ENCODE measurements at regions not wholly inside any gene's neighbourhood (a gene's known extent, or its start where the extent isn't known, plus 50 kb on each side); places are given as distances from the start of the nearest gene placed in this dataset.

GRCh38 chr13:109959903-109960302 is 173.5 kb upstream of the IRS2 start:
- no peak overlapping the region for H3K4me3 Mint-ChIP-seq
- no peak overlapping the region for H3K4me3 ChIP-seq (ENCODE audit: low read length)
- H3K27ac ChIP-seq (ENCODE audit: low read depth, low read length): no peak overlapping the region
- H3K9me3 Mint-ChIP-seq: peaks cover 1 to 28% (median 4%) of the 10 kb centered on the region in 5 donors
- no peak for DNase-seq
- no peaks in the 10 kb centered on the region for H3K4me1 ChIP-seq (ENCODE audit: insufficient read depth, low read length)
- no peaks in the 10 kb centered on the region for H3K27me3 ChIP-seq (ENCODE audit: insufficient read depth, low read length, poor library complexity, severe bottlenecking)
- H3K9me3 ChIP-seq (ENCODE audit: low read length): no peaks in the 10 kb centered on the region
- H3K27me3 Mint-ChIP-seq: no peaks in the 10 kb centered on the region
- H3K27ac Mint-ChIP-seq: no peak overlapping the region
- ChIA-PET CTCF (no interaction called here), POLR2A (no interaction called here)
- no peaks in the 10 kb centered on the region for H3K4me1 Mint-ChIP-seq
- no peaks in the 10 kb centered on the region for H3K36me3 Mint-ChIP-seq
- H3K36me3 ChIP-seq (ENCODE audit: insufficient read depth, low read length): no peaks in the 10 kb centered on the region

GRCh38 chr13:109957875-109958274 is 171.5 kb upstream of the IRS2 start:
- Mint-ChIP-seq H3K4me1 (no peaks in the 10 kb centered on the region), H3K27me3 (peaks cover 0 to 2% of the 10 kb centered on the region in 2 donors), H3K36me3 (no peaks in the 10 kb centered on the region), H3K4me3 (no peak overlapping the region), H3K9me3 (peaks cover 0 to 18% (median 4%) of the 10 kb centered on the region in 5 donors), H3K27ac (no peak overlapping the region)
- no peak for DNase-seq
- ChIA-PET POLR2A (no interaction called here), CTCF (no interaction called here)
- H3K4me1 ChIP-seq (ENCODE audit: insufficient read depth, low read length): no peaks in the 10 kb centered on the region
- H3K27me3 ChIP-seq (ENCODE audit: insufficient read depth, low read length, poor library complexity, severe bottlenecking): no peaks in the 10 kb centered on the region
- no peak overlapping the region for H3K4me3 ChIP-seq (ENCODE audit: low read length)
- H3K9me3 ChIP-seq (ENCODE audit: low read length): no peaks in the 10 kb centered on the region
- H3K27ac ChIP-seq (ENCODE audit: low read depth, low read length): no peak overlapping the region
- no peaks in the 10 kb centered on the region for H3K36me3 ChIP-seq (ENCODE audit: insufficient read depth, low read length)

GRCh38 chr13:109955598-109955997 is 169.2 kb upstream of the IRS2 start:
- Mint-ChIP-seq H3K4me3 (no peak overlapping the region), H3K4me1 (no peaks in the 10 kb centered on the region), H3K27ac (no peak overlapping the region), H3K27me3 (peaks cover 0 to 2% of the 10 kb centered on the region in 2 donors), H3K36me3 (no peaks in the 10 kb centered on the region), H3K9me3 (peaks cover 0 to 13% (median 4%) of the 10 kb centered on the region in 5 donors)
- Histone ChIP-seq H3K27ac (ENCODE audit: low read depth, low read length) (no peak overlapping the region), H3K27me3 (ENCODE audit: insufficient read depth, low read length, poor library complexity, severe bottlenecking) (no peaks in the 10 kb centered on the region), H3K4me3 (ENCODE audit: low read length) (no peak overlapping the region), H3K4me1 (ENCODE audit: insufficient read depth, low read length) (no peaks in the 10 kb centered on the region), H3K36me3 (ENCODE audit: insufficient read depth, low read length) (no peaks in the 10 kb centered on the region), H3K9me3 (ENCODE audit: low read length) (no peaks in the 10 kb centered on the region)
- DNase-seq: no peak
- ChIA-PET CTCF (no interaction called here), POLR2A (no interaction called here)

- ChIA-PET POLR2A (no interaction called here), CTCF (no interaction called here)
- no peak overlapping the region for H3K4me3 Mint-ChIP-seq
- peaks cover 0 to 12% (median 4%) of the 10 kb centered on the region in 5 donors for H3K9me3 Mint-ChIP-seq
- no peaks in the 10 kb centered on the region for H3K9me3 ChIP-seq (ENCODE audit: low read length)
- no peak overlapping the region for H3K4me3 ChIP-seq (ENCODE audit: low read length)
- H3K27ac ChIP-seq (ENCODE audit: low read depth, low read length): no peak overlapping the region
- no peaks in the 10 kb centered on the region for H3K36me3 Mint-ChIP-seq
- no peaks in the 10 kb centered on the region for H3K4me1 Mint-ChIP-seq
- no peaks in the 10 kb centered on the region for H3K27me3 ChIP-seq (ENCODE audit: insufficient read depth, low read length, poor library complexity, severe bottlenecking)
- DNase-seq: no peak
- H3K27me3 Mint-ChIP-seq: peaks cover 0 to 2% of the 10 kb centered on the region in 2 donors
- H3K36me3 ChIP-seq (ENCODE audit: insufficient read depth, low read length): no peaks in the 10 kb centered on the region
- no peak overlapping the region for H3K27ac Mint-ChIP-seq
- no peaks in the 10 kb centered on the region for H3K4me1 ChIP-seq (ENCODE audit: insufficient read depth, low read length)
Measured at GRCh38 chr13:109954441-109954840, 168.1 kb upstream of the IRS2 start.

GRCh38 chr13:109951491-109951890 is 165.1 kb upstream of the IRS2 start:
- Mint-ChIP-seq H3K27ac (no peak overlapping the region), H3K4me3 (no peak overlapping the region), H3K9me3 (peaks cover 0 to 2% (median 2%) of the 10 kb centered on the region in 5 donors), H3K4me1 (no peaks in the 10 kb centered on the region), H3K27me3 (peaks cover 0 to 2% of the 10 kb centered on the region in 2 donors), H3K36me3 (no peaks in the 10 kb centered on the region)
- H3K9me3 ChIP-seq (ENCODE audit: low read length): no peaks in the 10 kb centered on the region
- POLR2A ChIA-PET: no interaction called here
- CTCF ChIA-PET: no interaction called here
- no peaks in the 10 kb centered on the region for H3K36me3 ChIP-seq (ENCODE audit: insufficient read depth, low read length)
- no peaks in the 10 kb centered on the region for H3K4me1 ChIP-seq (ENCODE audit: insufficient read depth, low read length)
- DNase-seq: no peak
- H3K4me3 ChIP-seq (ENCODE audit: low read length): no peak overlapping the region
- H3K27me3 ChIP-seq (ENCODE audit: insufficient read depth, low read length, poor library complexity, severe bottlenecking): no peaks in the 10 kb centered on the region
- no peak overlapping the region for H3K27ac ChIP-seq (ENCODE audit: low read depth, low read length)

- no peaks in the 10 kb centered on the region for H3K36me3 Mint-ChIP-seq
- no peak for DNase-seq
- Histone ChIP-seq H3K36me3 (ENCODE audit: insufficient read depth, low read length) (no peaks in the 10 kb centered on the region), H3K27ac (ENCODE audit: low read depth, low read length) (no peak overlapping the region), H3K27me3 (ENCODE audit: insufficient read depth, low read length, poor library complexity, severe bottlenecking) (no peaks in the 10 kb centered on the region), H3K4me1 (ENCODE audit: insufficient read depth, low read length) (no peaks in the 10 kb centered on the region), H3K4me3 (ENCODE audit: low read length) (no peak overlapping the region), H3K9me3 (ENCODE audit: low read length) (no peaks in the 10 kb centered on the region)
- H3K27ac Mint-ChIP-seq: no peak overlapping the region
- no peaks in the 10 kb centered on the region for H3K4me1 Mint-ChIP-seq
- peaks cover 2 to 5% (median 3%) of the 10 kb centered on the region in 5 donors for H3K9me3 Mint-ChIP-seq
- CTCF ChIA-PET: no interaction called here
- no peak overlapping the region for H3K4me3 Mint-ChIP-seq
- POLR2A ChIA-PET: no interaction called here
- H3K27me3 Mint-ChIP-seq: peaks cover 0 to 1% of the 10 kb centered on the region in 2 donors
Measured at GRCh38 chr13:109949397-109949796, 163.0 kb upstream of the IRS2 start.

GRCh38 chr13:109947006-109947405 is 160.6 kb upstream of the IRS2 start:
- Mint-ChIP-seq H3K4me3 (no peak overlapping the region), H3K36me3 (no peaks in the 10 kb centered on the region), H3K9me3 (peaks cover 0 to 12% (median 7%) of the 10 kb centered on the region in 5 donors), H3K27me3 (peaks cover 0 to 1% of the 10 kb centered on the region in 2 donors), H3K27ac (no peak overlapping the region), H3K4me1 (no peaks in the 10 kb centered on the region)
- Histone ChIP-seq H3K36me3 (ENCODE audit: insufficient read depth, low read length) (no peaks in the 10 kb centered on the region), H3K9me3 (ENCODE audit: low read length) (no peaks in the 10 kb centered on the region), H3K4me1 (ENCODE audit: insufficient read depth, low read length) (no peaks in the 10 kb centered on the region), H3K4me3 (ENCODE audit: low read length) (no peak overlapping the region), H3K27me3 (ENCODE audit: insufficient read depth, low read length, poor library complexity, severe bottlenecking) (no peaks in the 10 kb centered on the region), H3K27ac (ENCODE audit: low read depth, low read length) (no peak overlapping the region)
- no peak for DNase-seq
- CTCF ChIA-PET: no interaction called here
- POLR2A ChIA-PET: no interaction called here

GRCh38 chr13:109945206-109945960 is 159.0 kb upstream of the IRS2 start:
- no peak for DNase-seq
- peaks cover 0 to 1% of the 10 kb centered on the region in 2 donors for H3K27me3 Mint-ChIP-seq
- no peaks in the 10 kb centered on the region for H3K4me1 Mint-ChIP-seq
- no peaks in the 10 kb centered on the region for H3K4me1 ChIP-seq (ENCODE audit: insufficient read depth, low read length)
- no peaks in the 10 kb centered on the region for H3K36me3 ChIP-seq (ENCODE audit: insufficient read depth, low read length)
- ChIA-PET CTCF (no interaction called here), POLR2A (no interaction called here)
- H3K4me3 Mint-ChIP-seq: no peak overlapping the region
- no peak overlapping the region for H3K4me3 ChIP-seq (ENCODE audit: low read length)
- H3K27ac Mint-ChIP-seq: no peak overlapping the region
- H3K27ac ChIP-seq (ENCODE audit: low read depth, low read length): no peak overlapping the region
- no peaks in the 10 kb centered on the region for H3K27me3 ChIP-seq (ENCODE audit: insufficient read depth, low read length, poor library complexity, severe bottlenecking)
- no peaks in the 10 kb centered on the region for H3K9me3 ChIP-seq (ENCODE audit: low read length)
- no peaks in the 10 kb centered on the region for H3K36me3 Mint-ChIP-seq
- H3K9me3 Mint-ChIP-seq: peaks cover 0 to 12% (median 7%) of the 10 kb centered on the region in 5 donors

All from CD8-positive, alpha-beta memory T cell (primary cell).